Left kidney (tissue), 1 donor: ENCODE measurements at regions not wholly inside any gene's neighbourhood (a gene's known extent, or its start where the extent isn't known, plus 50 kb on each side); places are given as distances from the start of the nearest gene placed in this dataset.
"Not testable (repeated sequence)": the region's sequence is repeated elsewhere in the genome, so short reads cannot be mapped to it uniquely, and the experiment has no call there.

Experiments
- DNase-seq: peaks from one replicate; pipeline ENCODE4 v3.0.0-alpha.2; 2013

- DNase-seq: no peak
Observed at GRCh38 chr4:141459020-141459419, 177.4 kb upstream of the IL15 start.

DNA sequence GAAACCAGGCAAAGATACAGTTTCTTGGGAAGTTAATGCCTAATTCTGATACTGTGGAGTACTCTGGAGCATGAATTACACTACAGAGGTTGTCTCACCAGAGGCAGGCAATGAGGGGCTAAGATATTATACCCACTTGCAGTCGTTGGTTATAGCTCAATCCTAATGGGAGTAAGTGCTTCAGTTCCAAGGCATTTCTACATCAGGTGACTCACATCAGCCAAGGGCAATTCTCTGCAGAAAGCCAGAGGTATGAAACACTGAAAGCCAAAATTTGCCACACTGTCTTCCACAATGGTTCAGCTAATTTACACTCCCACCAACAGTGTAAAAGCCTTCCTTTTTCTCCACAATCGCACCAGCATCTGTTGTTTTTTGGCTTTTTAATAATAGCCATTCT is 174.0 kb upstream of the IL15 start:
- DNase-seq: no peak

- no peak for DNase-seq
Observed at GRCh38 chr4:141463678-141464077, 172.7 kb upstream of the IL15 start.

DNA sequence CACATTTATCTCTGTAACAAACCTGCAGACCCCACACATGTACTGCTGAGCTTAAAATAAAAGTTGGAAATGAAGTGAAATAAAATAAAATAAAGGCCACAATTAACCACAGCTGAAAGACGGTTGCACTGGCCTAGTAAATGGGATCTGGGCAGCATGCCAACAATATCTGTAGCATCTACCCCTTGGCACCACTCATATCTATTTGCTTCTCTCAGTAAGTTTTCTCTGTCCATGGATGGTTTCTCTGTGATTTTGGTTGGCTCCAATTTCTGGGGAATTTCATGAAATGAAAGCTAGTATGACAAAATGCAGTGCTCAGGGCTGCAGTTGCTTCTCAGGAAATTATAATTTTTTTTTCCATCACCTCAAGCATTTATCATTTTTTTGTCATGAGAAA is 172.0 kb upstream of the IL15 start:
- no peak for DNase-seq

DNA sequence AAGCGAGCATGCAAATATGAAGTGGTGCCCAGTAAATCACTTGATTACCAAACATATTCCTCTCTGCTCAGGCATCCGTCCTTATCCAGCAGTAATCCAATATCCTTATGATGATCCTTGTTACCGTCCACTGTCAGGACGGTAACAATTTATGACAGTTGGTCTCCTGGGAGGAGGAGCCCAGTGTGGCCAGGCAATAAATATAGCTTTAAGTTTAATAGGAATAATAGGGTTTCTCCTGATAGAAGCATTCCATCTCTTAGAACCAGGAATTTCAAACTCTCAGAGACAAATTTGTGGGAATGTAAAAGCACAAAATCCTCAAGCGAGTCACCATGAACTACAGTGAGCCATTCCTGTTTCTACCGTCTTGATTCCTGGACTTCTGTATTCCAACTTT is 171.2 kb upstream of the IL15 start:
- no peak for DNase-seq

GRCh38 chr4:141467225-141467624 is 169.2 kb upstream of the IL15 start:
- no peak for DNase-seq

GRCh38 chr4:141469392-141469791 is 167.0 kb upstream of the IL15 start:
- no peak for DNase-seq

DNA sequence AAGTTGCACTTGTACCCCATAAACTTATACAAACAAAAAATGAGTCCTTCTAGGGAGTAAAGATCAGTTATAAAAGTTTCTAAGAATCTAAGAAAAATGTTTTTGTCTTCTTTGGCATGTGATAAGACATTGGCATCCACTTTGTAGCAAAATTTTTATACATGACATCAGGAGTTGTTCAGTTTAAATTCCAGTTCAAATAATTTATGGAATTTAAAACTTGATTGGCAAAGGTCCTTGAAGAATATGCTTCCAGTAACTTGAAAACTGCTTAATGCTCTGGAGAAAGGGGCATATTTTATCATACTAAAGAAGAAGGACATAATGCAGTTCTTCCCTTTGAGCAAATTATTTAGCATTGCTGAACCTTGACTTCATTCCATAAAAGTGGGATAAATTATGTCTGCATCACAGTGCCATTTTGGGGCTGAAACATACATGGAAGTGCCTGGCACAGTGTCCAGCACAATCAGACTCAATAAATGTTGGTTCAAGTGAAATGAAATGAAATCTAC is 163.3 kb upstream of the IL15 start:
- DNase-seq: no peak

DNA sequence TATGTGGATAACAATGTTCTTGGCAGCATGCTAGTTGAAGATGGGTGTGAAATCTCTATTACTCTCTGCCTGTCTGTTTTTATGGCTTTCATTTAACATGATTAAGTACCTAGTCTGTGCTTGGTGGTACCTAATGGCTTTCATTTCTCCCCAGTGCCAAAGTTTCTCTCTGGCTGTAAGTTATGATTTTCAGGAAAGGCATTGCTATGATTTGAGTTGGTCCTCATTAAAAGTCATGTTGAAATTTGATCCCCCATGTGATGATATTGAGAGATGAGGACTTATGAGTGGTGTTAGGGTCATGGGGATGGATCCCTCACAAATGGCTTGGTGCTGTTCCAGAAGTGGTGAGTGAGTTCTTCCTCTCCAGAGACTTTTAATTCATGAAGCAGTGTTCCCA is 162.4 kb upstream of the IL15 start:
- DNase-seq: no peak

DNA sequence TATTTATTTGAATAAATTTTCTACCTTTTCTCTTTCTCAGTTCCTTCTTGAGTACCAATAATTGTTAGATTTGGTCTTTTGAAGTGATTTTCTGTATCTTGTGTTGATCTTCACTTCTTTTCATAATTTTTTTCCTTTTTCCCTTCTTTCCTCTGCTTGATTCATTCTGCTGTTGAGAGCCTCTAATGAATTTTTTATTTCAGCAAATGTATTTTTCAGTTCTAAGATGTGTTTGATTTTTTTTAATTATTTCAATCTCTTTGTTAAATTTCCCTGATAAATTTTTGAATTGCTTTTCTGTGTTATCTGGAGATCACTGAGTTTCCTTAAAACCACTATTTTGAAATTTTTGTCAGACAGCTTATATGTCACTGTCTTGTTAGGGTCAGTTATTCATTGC is 155.4 kb upstream of the IL15 start:
- DNase-seq: no peak

DNA sequence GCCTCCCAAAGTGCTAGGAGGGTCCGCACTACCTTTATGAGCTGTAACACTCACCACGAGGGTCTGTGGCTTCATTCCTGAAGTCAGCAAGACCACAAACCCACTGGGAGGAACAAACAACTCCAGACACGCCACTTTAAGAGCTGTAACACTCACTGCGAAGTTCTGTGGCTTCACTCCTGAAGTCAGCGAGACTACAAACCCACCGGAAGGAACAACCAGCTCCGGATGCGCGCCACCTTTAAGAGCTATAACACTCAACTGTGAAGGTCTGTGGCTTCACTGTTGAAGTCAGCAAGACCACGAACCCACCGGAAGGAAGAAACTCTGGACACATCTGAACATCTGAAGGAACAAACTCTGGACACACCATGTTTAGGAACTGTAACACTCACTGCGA is 152.1 kb upstream of the IL15 start:
- not testable (repeated sequence) for DNase-seq

GRCh38 chr4:141486375-141486997 is 149.9 kb upstream of the IL15 start:
- no peak for DNase-seq

GRCh38 chr4:141497627-141498026 is 138.8 kb upstream of the IL15 start:
- no peak for DNase-seq

DNA sequence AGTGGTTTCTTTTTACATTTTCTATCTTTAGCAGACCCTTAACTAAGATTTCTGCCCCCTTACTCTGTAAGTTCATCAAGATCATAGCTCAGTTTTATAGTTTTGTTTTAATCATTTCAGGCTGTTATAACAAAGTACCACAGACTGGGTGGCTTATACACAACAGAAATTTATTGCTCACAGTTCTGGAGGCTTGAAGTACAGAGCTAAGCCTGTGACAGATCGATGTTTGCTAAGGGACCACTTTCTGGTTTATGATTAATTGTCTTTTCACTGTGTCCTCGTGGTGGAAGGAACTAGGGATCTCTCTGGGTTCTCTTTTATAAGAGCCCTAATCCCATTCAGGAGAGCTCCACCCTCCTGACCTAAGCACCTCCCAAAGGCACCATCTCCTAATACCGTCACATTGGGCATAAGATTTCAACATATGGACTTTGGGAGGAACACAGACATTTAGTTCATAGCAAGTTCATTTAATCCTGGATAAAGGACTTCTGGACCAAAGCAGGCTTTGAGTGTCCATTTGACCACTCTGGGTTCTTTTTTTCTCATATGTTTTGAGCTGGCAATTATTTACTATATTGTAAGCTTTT is 137.0 kb upstream of the IL15 start:
- peak; percentile 3 for DNase-seq

DNA sequence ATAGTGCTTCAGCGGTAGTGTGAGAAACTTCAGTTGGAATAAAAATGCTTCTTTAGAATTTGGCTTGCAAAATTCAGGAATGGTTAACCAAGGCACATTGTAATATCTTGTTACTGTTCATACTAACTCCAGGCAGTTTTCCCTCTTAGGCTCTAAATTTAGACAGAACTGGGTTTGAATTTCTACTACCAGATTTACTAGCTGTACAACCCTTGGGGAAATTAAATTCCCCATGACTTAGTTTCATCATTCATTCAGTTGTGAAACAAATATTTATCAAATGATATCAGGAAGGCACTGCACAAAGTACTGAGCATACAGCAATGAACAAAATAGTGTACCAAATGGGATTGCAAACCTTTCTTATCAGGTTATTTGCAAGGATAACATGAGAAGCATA is 135.0 kb upstream of the IL15 start:
- DNase-seq: no peak

DNA sequence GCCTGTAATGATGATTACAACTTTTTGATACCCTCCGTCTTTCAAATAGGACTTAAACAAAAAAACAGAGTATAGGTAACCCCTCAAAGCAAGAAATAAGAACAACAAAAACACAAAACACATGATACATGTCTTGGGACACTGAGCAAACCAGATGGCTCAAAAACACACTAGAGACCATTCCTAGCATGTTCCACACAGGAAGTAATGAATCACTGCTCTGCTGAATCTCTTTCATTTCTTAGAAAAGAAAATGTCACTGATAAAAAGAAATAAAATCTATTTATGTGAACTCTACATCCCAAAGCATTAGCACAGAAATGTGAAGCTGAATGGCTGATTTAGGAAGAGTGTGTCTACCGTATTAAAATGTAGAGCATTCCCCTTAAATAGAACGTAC is 134.5 kb upstream of the IL15 start:
- DNase-seq: no peak

DNA sequence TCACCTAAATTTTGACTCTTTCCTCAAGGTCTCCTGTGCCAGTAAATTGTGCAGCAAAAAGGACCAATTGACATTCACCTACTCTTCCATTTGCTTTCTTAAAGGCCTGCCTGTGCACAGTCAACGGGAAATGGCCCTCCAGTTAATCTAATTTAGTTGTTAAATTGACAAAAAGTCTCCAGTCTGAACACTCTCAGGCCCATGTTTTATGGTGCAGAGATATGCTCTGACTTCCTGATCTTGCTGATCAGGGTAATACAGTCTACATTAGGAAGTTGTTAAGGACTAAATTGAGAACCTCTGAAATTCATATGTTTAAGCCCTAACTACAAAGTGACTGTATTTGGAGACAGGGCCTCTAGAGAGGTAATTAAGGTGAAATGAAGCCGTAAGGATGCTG is 133.6 kb upstream of the IL15 start:
- no peak for DNase-seq

DNA sequence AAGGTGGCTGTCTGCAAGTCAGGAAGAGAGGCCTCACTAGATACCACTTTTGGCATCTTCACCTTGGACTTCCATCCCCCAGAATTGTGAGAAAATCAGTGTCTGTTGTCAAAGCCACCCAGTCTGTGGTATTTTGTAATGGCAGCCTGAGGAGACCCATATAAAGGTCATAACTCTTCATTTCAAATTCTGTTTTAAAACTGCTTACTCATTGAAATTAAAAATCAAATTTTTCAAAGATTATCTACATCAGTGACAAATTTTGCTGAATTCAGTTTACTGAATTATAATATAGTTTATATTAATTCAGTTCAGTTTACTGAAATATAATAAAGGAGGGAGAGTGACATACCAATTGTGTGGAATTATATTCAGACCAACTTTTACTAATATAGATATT is 133.1 kb upstream of the IL15 start:
- no peak for DNase-seq

GRCh38 chr4:141511055-141511454 is 125.3 kb upstream of the IL15 start:
- DNase-seq: no peak

GRCh38 chr4:141513866-141514265 is 122.5 kb upstream of the IL15 start:
- no peak for DNase-seq

DNA sequence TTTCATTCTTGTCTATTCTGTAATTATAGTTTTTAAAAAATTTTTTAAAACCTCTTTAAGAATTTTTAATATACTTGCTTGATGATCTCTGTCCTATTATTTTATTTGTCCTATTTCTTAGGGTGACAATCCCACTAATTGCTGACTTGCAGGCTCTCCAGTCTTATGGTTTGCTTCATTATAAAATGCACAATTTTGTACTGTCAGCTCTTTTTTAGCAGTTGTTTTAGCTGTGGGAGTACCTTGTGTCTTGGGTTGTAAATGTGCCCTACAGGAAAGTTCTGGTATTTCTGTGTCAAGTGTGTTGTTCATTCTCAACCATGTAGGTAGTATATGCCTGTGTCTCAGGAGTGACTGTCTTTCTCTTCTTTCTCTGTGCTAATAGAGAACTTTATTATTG is 118.2 kb upstream of the IL15 start:
- DNase-seq: no peak

GRCh38 chr4:141524116-141524515 is 112.3 kb upstream of the IL15 start:
- no peak for DNase-seq

- DNase-seq: no peak
Observed at GRCh38 chr4:141524841-141525240, 111.5 kb upstream of the IL15 start.

DNA sequence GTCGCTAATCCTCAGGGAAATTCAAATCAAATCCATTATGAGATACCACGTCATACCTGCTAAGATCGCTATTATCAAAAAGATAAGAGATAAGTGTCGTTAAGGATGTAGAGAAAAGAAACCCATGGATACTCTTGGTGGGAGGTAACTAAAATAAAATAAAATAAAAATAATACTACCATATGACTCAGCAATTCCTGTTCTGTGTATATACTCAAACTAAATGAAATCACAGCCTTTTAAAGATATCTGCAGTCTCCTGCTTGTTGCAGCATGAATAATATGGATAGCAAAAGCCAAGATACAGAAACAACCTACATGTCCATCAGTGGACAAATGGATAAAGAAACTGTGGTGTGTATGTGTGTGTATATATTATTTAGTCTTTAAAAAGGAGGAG is 105.8 kb upstream of the IL15 start:
- no peak for DNase-seq
